Neural cell (in vitro differentiated cells): ENCODE measurements at regions not wholly inside any gene's neighbourhood (a gene's known extent, or its start where the extent isn't known, plus 50 kb on each side); places are given as distances from the start of the nearest gene placed in this dataset.

Source experiments
- CTCF ChIP-seq: fragments of 450-650 bp; IDR thresholded peaks from 2 replicates; pipeline ENCODE4 v1.5.1; 2014; ENCODE audit warnings: antibody characterized with exemption, mild to moderate bottlenecking, moderate library complexity; ENCODE audit not compliant: poor library complexity, severe bottlenecking
- EZH2 ChIP-seq: fragments of 200-600, 300-800 bp; shearing (Covaris generic), sonication (generic); IDR thresholded peaks from 2 replicates; pipeline ENCODE4 v1.6.1; 2014; ENCODE audit warnings: antibody characterized with exemption, low read length, borderline replicate concordance, mild to moderate bottlenecking; ENCODE audit not compliant: insufficient read depth, poor library complexity, severe bottlenecking
- REST ChIP-seq: IDR thresholded peaks from 2 replicates; pipeline ENCODE4 v1.6.1; 2012; ENCODE audit warnings: borderline replicate concordance
- TAF1 ChIP-seq: IDR thresholded peaks from 2 replicates; pipeline ENCODE4 v1.6.1; 2012; ENCODE audit warnings: low read depth

- TF ChIP-seq CTCF, result no peak
- no peak for TF ChIP-seq TAF1
- no peak for TF ChIP-seq REST
- no peak for TF ChIP-seq EZH2
Observed at GRCh38 chr14:49451938-49452337, 134.2 kb downstream of the RPS29 start.
